Cardiac fibroblast (primary cell): ENCODE measurements at regions not wholly inside any gene's neighbourhood (a gene's known extent, or its start where the extent isn't known, plus 50 kb on each side); places are given as distances from the start of the nearest gene placed in this dataset.
A peak's percentile ranks its signal among the peaks of the same experiment; 100 is the strongest.

ENCODE experiments used
- DNase-seq, 2 donors: peaks; one replicate each; pipeline versions ENCODE4 v3.0.0 to v3.0.0-alpha.2; 2010; ENCODE audit warnings: low read depth in 2 of 2
- H3K4me3 ChIP-seq, 2 donors: replicated peaks in 1 of 2; 1 replicate in 1 of 2; 2 replicates in 1 of 2; pipeline ENCODE4 v1.5.1; 2011; ENCODE audit warnings: low read depth in 2 of 2, low read length in 2 of 2, mild to moderate bottlenecking in 2 of 2, moderate library complexity in 1 of 2
- CTCF ChIP-seq: IDR thresholded peaks from one replicate; pipeline ENCODE4 v1.5.1; 2011; ENCODE audit warnings: low read depth, mild to moderate bottlenecking, low read length, inconsistent platforms

GRCh38 chr4:123121241-123121907 is 199.0 kb upstream of the NUDT6 start:
- DNase-seq = peak in 1 of 2 donors; percentile 73
- no peak overlapping the region for H3K4me3 ChIP-seq
- no peak for TF ChIP-seq CTCF

GRCh38 chr4:123125477-123125876 is 203.1 kb upstream of the NUDT6 start:
- no peak for DNase-seq
- TF ChIP-seq CTCF = no peak
- no peak overlapping the region for H3K4me3 ChIP-seq

- no peak overlapping the region for H3K4me3 ChIP-seq
- peak; percentile 70 to 73 for DNase-seq
- peak; percentile 11 for TF ChIP-seq CTCF
Observed at GRCh38 chr4:123127218-123127617, 204.8 kb upstream of the NUDT6 start.

DNA sequence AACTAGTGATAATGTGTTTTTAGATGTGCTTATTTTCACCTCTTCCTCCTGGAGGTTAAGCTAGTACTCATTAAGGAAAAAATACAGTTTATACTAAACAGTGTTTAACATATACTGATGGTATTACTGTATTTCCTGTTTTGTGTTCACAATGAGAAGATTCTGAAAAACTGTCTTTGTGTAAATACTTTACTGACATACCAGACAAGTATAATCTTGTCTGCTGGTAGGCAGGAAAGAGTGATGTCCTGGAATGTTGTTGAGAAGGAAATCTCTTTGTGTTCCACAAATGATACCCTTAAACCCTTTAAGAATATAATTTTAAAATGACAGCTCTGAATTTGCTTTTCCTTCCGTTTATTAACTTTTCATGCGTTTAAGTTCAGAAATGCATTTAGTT is 205.5 kb upstream of the NUDT6 start:
- TF ChIP-seq CTCF = no peak
- no peak overlapping the region for H3K4me3 ChIP-seq
- peak; percentile 16 to 40 for DNase-seq

- H3K4me3 ChIP-seq = no peak overlapping the region
- no peak for TF ChIP-seq CTCF
- DNase-seq = no peak
Observed at GRCh38 chr4:123133397-123134050, 211.1 kb upstream of the NUDT6 start.

DNA sequence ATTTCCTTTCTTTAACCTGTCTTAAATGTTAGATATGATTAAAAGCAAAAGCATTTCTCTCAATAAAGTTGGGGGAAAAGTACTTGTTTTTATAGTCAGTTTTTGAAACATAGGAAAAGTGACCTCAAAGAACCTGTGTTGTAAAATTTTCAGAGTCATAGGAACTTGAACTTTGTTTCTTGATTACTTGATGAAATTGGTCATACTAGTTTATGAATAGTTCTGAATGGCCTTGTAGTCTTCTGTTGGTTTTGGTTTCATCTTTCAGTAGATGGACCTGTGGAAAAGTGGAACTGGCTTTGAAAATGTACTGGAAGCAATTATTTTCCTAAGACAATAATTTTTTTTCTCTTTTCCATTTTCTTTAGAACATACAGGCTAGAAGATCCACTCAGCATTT is 222.2 kb upstream of the NUDT6 start:
- no peak overlapping the region for H3K4me3 ChIP-seq
- DNase-seq = no peak
- no peak for TF ChIP-seq CTCF
